KMS-11 (cell line): ENCODE measurements at regions not wholly inside any gene's neighbourhood (a gene's known extent, or its start where the extent isn't known, plus 50 kb on each side); places are given as distances from the start of the nearest gene placed in this dataset.

Source experiments
- H2AFZ ChIP-seq: fragments of 200-600 bp; sonication (generic); 2 replicates; pipeline ENCODE4 v1.6.1; 2016; ENCODE audit warnings: antibody characterized with exemption, mixed run types, low read depth
- H3K27ac ChIP-seq: fragments of 200-600 bp; sonication (generic); 2 replicates; pipeline ENCODE4 v1.6.1; 2016; ENCODE audit warnings: mild to moderate bottlenecking, mixed run types
- H3K27me3 ChIP-seq: fragments of 200-600 bp; sonication (generic); 2 replicates; pipeline ENCODE4 v1.6.1; 2017; ENCODE audit warnings: mild to moderate bottlenecking, low read depth, mixed run types, moderate library complexity; ENCODE audit not compliant: insufficient read depth
- H3K36me3 ChIP-seq: fragments of 200-600 bp; sonication (generic); 2 replicates; pipeline ENCODE4 v1.6.1; 2017; ENCODE audit warnings: mild to moderate bottlenecking, mixed run types; ENCODE audit not compliant: insufficient read depth
- H3K4me1 ChIP-seq: fragments of 200-600 bp; sonication (generic); 2 replicates; pipeline ENCODE4 v1.6.1; 2016; ENCODE audit warnings: mild to moderate bottlenecking, low read depth, mixed run types; ENCODE audit not compliant: poor library complexity, severe bottlenecking
- H3K4me2 ChIP-seq: fragments of 200-600 bp; sonication (generic); 2 replicates; pipeline ENCODE4 v1.7.0; 2016; ENCODE audit warnings: mild to moderate bottlenecking, mixed run types
- H3K4me3 ChIP-seq: fragments of 200-600 bp; sonication (generic); IDR thresholded peaks from 2 replicates; pipeline ENCODE4 v1.6.1; 2017; ENCODE audit warnings: low read depth, low read length, mixed read lengths; ENCODE audit not compliant: insufficient read depth
- H3K79me2 ChIP-seq: fragments of 200-600 bp; sonication (generic); 2 replicates; pipeline ENCODE4 v1.6.1; 2016; ENCODE audit warnings: low read depth, mixed run types; ENCODE audit not compliant: insufficient read depth
- H3K9ac ChIP-seq: fragments of 200-600 bp; sonication (generic); 2 replicates; pipeline ENCODE4 v1.6.1; 2016; ENCODE audit warnings: mild to moderate bottlenecking, mixed run types
- H4K20me1 ChIP-seq: fragments of 200-600 bp; sonication (generic); 2 replicates; pipeline ENCODE4 v1.6.1; 2016; ENCODE audit warnings: mild to moderate bottlenecking, mixed run types; ENCODE audit not compliant: insufficient read depth
- TF ChIP-seq, protein P1 (sequence below): fragments of 200-600 bp; sonication (generic); conservative IDR thresholded peaks from 2 replicates; pipeline ENCODE4 v1.6.1; 2017; ENCODE audit warnings: low read depth, mild to moderate bottlenecking, antibody characterized with exemption, low read length, moderate library complexity, mixed read lengths

- H3K4me2 ChIP-seq, result no peak overlapping the region
- no peaks in the 10 kb centered on the region for H3K36me3 ChIP-seq
- no peaks in the 10 kb centered on the region for H3K27me3 ChIP-seq
- no peaks in the 10 kb centered on the region for H4K20me1 ChIP-seq
- no peak overlapping the region for H3K4me3 ChIP-seq
- no peaks in the 10 kb centered on the region for H3K4me1 ChIP-seq
- H3K9ac ChIP-seq, result no peak overlapping the region
- H2AFZ ChIP-seq, result no peak overlapping the region
- TF ChIP-seq, protein P1, sequence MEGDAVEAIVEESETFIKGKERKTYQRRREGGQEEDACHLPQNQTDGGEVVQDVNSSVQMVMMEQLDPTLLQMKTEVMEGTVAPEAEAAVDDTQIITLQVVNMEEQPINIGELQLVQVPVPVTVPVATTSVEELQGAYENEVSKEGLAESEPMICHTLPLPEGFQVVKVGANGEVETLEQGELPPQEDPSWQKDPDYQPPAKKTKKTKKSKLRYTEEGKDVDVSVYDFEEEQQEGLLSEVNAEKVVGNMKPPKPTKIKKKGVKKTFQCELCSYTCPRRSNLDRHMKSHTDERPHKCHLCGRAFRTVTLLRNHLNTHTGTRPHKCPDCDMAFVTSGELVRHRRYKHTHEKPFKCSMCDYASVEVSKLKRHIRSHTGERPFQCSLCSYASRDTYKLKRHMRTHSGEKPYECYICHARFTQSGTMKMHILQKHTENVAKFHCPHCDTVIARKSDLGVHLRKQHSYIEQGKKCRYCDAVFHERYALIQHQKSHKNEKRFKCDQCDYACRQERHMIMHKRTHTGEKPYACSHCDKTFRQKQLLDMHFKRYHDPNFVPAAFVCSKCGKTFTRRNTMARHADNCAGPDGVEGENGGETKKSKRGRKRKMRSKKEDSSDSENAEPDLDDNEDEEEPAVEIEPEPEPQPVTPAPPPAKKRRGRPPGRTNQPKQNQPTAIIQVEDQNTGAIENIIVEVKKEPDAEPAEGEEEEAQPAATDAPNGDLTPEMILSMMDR, result no peak
- H3K27ac ChIP-seq, result no peak overlapping the region
- no peaks in the 10 kb centered on the region for H3K79me2 ChIP-seq
Observed at GRCh38 chr15:94970096-94970495, 738.7 kb downstream of the MCTP2 start.

DNA sequence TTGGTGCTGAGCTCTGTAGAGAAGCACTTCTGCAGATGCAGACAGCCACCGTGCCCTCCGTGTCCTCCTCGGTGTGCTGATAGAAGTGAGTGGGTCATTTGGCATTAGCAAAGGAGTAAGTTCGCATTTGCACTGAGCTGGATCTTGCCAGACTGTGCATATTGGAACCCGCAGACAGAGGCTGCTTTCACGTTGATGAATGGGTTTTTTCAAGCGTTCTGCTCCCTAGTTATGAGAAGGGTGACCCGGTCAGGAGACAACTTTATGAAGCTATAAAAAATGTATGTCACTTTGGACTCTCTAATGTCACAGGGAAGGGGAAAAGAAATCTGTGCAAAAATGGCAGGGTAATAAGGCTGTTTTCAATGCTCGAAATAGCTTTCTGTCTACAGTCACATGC is 739.4 kb downstream of the MCTP2 start:
- Histone ChIP-seq H3K27ac (no peak overlapping the region), H3K9ac (no peak overlapping the region), H3K4me1 (no peaks in the 10 kb centered on the region), H3K4me2 (no peak overlapping the region), H3K27me3 (no peaks in the 10 kb centered on the region), H2AFZ (no peak overlapping the region), H3K79me2 (no peaks in the 10 kb centered on the region), H4K20me1 (no peaks in the 10 kb centered on the region), H3K36me3 (no peaks in the 10 kb centered on the region), H3K4me3 (no peak overlapping the region)
- TF ChIP-seq, protein P1, result no peak

DNA sequence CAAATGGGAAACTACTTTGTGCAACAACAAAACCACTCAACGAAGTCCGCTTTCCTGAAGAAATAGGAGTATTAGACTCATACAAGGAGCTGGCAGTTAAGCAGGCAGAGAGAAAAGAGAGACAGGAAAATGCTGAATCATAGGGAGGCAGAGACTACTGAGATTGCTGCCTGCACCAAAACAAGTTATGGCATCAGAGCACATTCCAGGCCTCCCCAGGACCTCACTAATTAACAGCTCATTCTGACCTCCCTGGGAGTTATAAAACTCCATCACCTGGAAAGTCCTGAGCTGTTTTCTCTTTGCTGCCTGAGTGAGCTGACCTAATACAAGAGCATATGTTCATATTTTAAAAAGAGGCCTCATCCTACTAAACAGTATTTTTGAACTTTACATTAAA is 741.0 kb downstream of the MCTP2 start:
- Histone ChIP-seq H3K27me3 (no peaks in the 10 kb centered on the region), H2AFZ (no peak overlapping the region), H4K20me1 (no peaks in the 10 kb centered on the region), H3K4me1 (no peaks in the 10 kb centered on the region), H3K4me2 (no peak overlapping the region), H3K36me3 (no peaks in the 10 kb centered on the region), H3K79me2 (no peaks in the 10 kb centered on the region), H3K27ac (no peak overlapping the region), H3K4me3 (no peak overlapping the region), H3K9ac (no peak overlapping the region)
- TF ChIP-seq, protein P1, result no peak

DNA sequence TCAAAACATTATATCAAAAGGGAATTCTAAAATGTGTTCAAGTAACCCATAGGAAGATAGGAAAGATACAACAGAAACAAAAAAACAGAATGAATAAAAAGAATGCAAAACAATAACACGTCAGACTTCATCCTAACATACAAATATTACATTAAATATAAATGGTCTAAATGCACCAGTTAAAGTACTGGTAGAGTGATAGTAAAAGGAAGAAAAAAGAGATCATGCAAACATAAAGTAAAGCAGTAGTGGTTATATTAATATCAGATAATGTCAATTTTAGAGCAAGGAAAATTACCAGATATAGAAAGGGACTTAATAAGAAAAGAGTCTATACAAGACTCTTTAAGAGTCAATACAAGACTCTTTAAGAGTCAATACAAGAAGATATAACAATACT is 755.7 kb downstream of the MCTP2 start:
- no peaks in the 10 kb centered on the region for H3K79me2 ChIP-seq
- no peaks in the 10 kb centered on the region for H3K36me3 ChIP-seq
- no peaks in the 10 kb centered on the region for H3K27me3 ChIP-seq
- H4K20me1 ChIP-seq, result no peaks in the 10 kb centered on the region
- H3K27ac ChIP-seq, result no peak overlapping the region
- no peak overlapping the region for H2AFZ ChIP-seq
- TF ChIP-seq, protein P1, result no peak
- no peak overlapping the region for H3K9ac ChIP-seq
- H3K4me2 ChIP-seq, result no peak overlapping the region
- no peak overlapping the region for H3K4me3 ChIP-seq
- no peaks in the 10 kb centered on the region for H3K4me1 ChIP-seq
